NT2/D1 (cell line): ENCODE measurements at regions not wholly inside any gene's neighbourhood (a gene's known extent, or its start where the extent isn't known, plus 50 kb on each side); places are given as distances from the start of the nearest gene placed in this dataset.

ENCODE experiments used
- DNase-seq: peaks from one replicate; pipeline ENCODE4 v3.0.0-alpha.2; 2011; ENCODE audit warnings: low read depth, low spot score
- H3K27me3 ChIP-seq: 2 replicates; pipeline ENCODE4 v1.6.0; 2011; ENCODE audit warnings: mild to moderate bottlenecking; ENCODE audit not compliant: insufficient read length, insufficient read depth
- H3K36me3 ChIP-seq: 2 replicates; pipeline ENCODE4 v1.6.1; 2011; ENCODE audit warnings: mild to moderate bottlenecking, low read length, mixed read lengths; ENCODE audit not compliant: insufficient read depth, insufficient read length
- H3K4me1 ChIP-seq: 2 replicates; pipeline ENCODE4 v1.5.1; 2011; ENCODE audit not compliant: insufficient read depth, insufficient read length
- H3K4me3 ChIP-seq: 2 replicates; pipeline ENCODE4 v1.5.1; 2011; ENCODE audit warnings: low read depth; ENCODE audit not compliant: insufficient read length
- H3K9ac ChIP-seq: 2 replicates; pipeline ENCODE4 v1.6.0; 2011; ENCODE audit warnings: low read depth; ENCODE audit not compliant: insufficient read length
- H3K9me3 ChIP-seq: 2 replicates; pipeline ENCODE4 v1.5.1; 2011; ENCODE audit warnings: mild to moderate bottlenecking, low read length; ENCODE audit not compliant: insufficient read depth
- SUZ12 ChIP-seq: IDR thresholded peaks from 2 replicates; pipeline ENCODE4 v1.6.1; 2011; ENCODE audit not compliant: insufficient read length, insufficient read depth; ENCODE audit errors: extremely low read depth
- YY1 ChIP-seq: IDR thresholded peaks from 2 replicates; pipeline ENCODE4 v1.6.1; 2011; ENCODE audit not compliant: insufficient read length, insufficient read depth
- ZNF274 ChIP-seq: IDR thresholded peaks from 2 replicates; pipeline ENCODE4 v1.6.1; 2011; ENCODE audit warnings: mild to moderate bottlenecking, low read depth, low read length

GRCh38 chr12:61348871-61349270 lies 911.3 kb upstream of the USP15 start:
- H3K9me3 ChIP-seq: no peaks in the 10 kb centered on the region
- no peak for TF ChIP-seq YY1
- no peak for TF ChIP-seq SUZ12
- no peak for TF ChIP-seq ZNF274
- no peaks in the 10 kb centered on the region for H3K36me3 ChIP-seq
- no peak for DNase-seq
- H3K4me1 ChIP-seq: no peaks in the 10 kb centered on the region
- no peak overlapping the region for H3K4me3 ChIP-seq
- H3K9ac ChIP-seq: no peak overlapping the region
- H3K27me3 ChIP-seq: no peaks in the 10 kb centered on the region

GRCh38 chr12:61355105-61355504 lies 905.1 kb upstream of the USP15 start:
- H3K9me3 ChIP-seq: no peaks in the 10 kb centered on the region; the same call in 1 of the 2 replicates
- no peaks in the 10 kb centered on the region for H3K4me1 ChIP-seq
- H3K9ac ChIP-seq: no peak overlapping the region
- no peak for DNase-seq
- H3K36me3 ChIP-seq: no peaks in the 10 kb centered on the region
- H3K27me3 ChIP-seq: no peaks in the 10 kb centered on the region
- H3K4me3 ChIP-seq: no peak overlapping the region
- TF ChIP-seq SUZ12: no peak
- TF ChIP-seq YY1: no peak
- TF ChIP-seq ZNF274: no peak

GRCh38 chr12:61356485-61356884 lies 903.7 kb upstream of the USP15 start:
- H3K27me3 ChIP-seq: no peaks in the 10 kb centered on the region
- H3K9ac ChIP-seq: no peak overlapping the region
- TF ChIP-seq YY1 (no peak), SUZ12 (no peak), ZNF274 (no peak)
- no peak overlapping the region for H3K4me3 ChIP-seq
- DNase-seq: no peak
- H3K9me3 ChIP-seq: no peaks in the 10 kb centered on the region; the same call in 1 of the 2 replicates
- H3K36me3 ChIP-seq: no peaks in the 10 kb centered on the region
- H3K4me1 ChIP-seq: no peaks in the 10 kb centered on the region

- TF ChIP-seq YY1: no peak
- no peak for TF ChIP-seq SUZ12
- TF ChIP-seq ZNF274: no peak
- Histone ChIP-seq H3K9me3 (no peaks in the 10 kb centered on the region; the same call in 1 of the 2 replicates), H3K9ac (no peak overlapping the region), H3K4me1 (no peaks in the 10 kb centered on the region), H3K4me3 (no peak overlapping the region), H3K27me3 (no peaks in the 10 kb centered on the region), H3K36me3 (no peaks in the 10 kb centered on the region)
- no peak for DNase-seq
These were observed 902.7 kb upstream of the USP15 start for GRCh38 chr12:61357496-61357895.

GRCh38 chr12:61362037-61362436 lies 898.2 kb upstream of the USP15 start:
- Histone ChIP-seq H3K27me3 (no peaks in the 10 kb centered on the region), H3K4me1 (no peaks in the 10 kb centered on the region), H3K9ac (no peak overlapping the region), H3K9me3 (no peaks in the 10 kb centered on the region; the same call in 1 of the 2 replicates), H3K4me3 (no peak overlapping the region), H3K36me3 (no peaks in the 10 kb centered on the region)
- no peak for DNase-seq
- TF ChIP-seq ZNF274 (no peak), SUZ12 (no peak), YY1 (no peak)

GRCh38 chr12:61365001-61365400 lies 895.2 kb upstream of the USP15 start:
- Histone ChIP-seq H3K4me3 (no peak overlapping the region), H3K27me3 (no peaks in the 10 kb centered on the region), H3K9ac (no peak overlapping the region), H3K9me3 (no peaks in the 10 kb centered on the region; the same call in 1 of the 2 replicates), H3K4me1 (no peaks in the 10 kb centered on the region), H3K36me3 (no peaks in the 10 kb centered on the region)
- no peak for DNase-seq
- TF ChIP-seq YY1: no peak
- TF ChIP-seq ZNF274: no peak
- TF ChIP-seq SUZ12: no peak

GRCh38 chr12:61367281-61367785 lies 892.9 kb upstream of the USP15 start:
- no peak overlapping the region for H3K4me3 ChIP-seq
- no peak overlapping the region for H3K9ac ChIP-seq
- H3K9me3 ChIP-seq: no peaks in the 10 kb centered on the region; the same call in 1 of the 2 replicates
- H3K36me3 ChIP-seq: no peaks in the 10 kb centered on the region
- TF ChIP-seq SUZ12 (no peak), ZNF274 (no peak)
- H3K4me1 ChIP-seq: no peaks in the 10 kb centered on the region
- DNase-seq: no peak
- H3K27me3 ChIP-seq: no peaks in the 10 kb centered on the region

- Histone ChIP-seq H3K4me3 (no peak overlapping the region), H3K4me1 (no peaks in the 10 kb centered on the region), H3K9ac (no peak overlapping the region), H3K9me3 (no peaks in the 10 kb centered on the region; the same call in 1 of the 2 replicates), H3K27me3 (no peaks in the 10 kb centered on the region), H3K36me3 (no peaks in the 10 kb centered on the region)
- DNase-seq: no peak
- TF ChIP-seq SUZ12: no peak
- TF ChIP-seq ZNF274: no peak
- no peak for TF ChIP-seq YY1
These were observed 890.8 kb upstream of the USP15 start for GRCh38 chr12:61369241-61369910.
